HepG2 (cell line): ENCODE measurements at regions not wholly inside any gene's neighbourhood (a gene's known extent, or its start where the extent isn't known, plus 50 kb on each side); places are given as distances from the start of the nearest gene placed in this dataset.

Experiments
- ATAC-seq: fragments of 200-7000 bp; cut with Tn5 transposase; 3 replicates; pipeline ENCODE4 v1.9.1; 2020; ENCODE audit warnings: mild to moderate bottlenecking, moderate library complexity
- BruUV-seq: library from RNA; stranded (reverse); fragments of 400-500 nt; replicated peaks from 2 replicates; lab custom pipeline; 2021; lab: Mats Ljungman, UMichigan
- CTCF ChIA-PET: fragments of 300-600 bp; formaldehyde crosslinking; extraction: SDS; loops from one replicate; lab custom pipeline; 2021; ENCODE audit warnings: low total read pairs, inconsistent platforms, low intra/inter-chr PET ratio; lab: Yijun Ruan, JAX
- POLR2A ChIA-PET: fragments of 350-600 bp; sonication (Branson Sonifier 250); formaldehyde crosslinking; loops from one replicate; lab custom pipeline; 2020; ENCODE audit warnings: antibody characterized with exemption, inconsistent platforms; lab: Yijun Ruan, JAX
- DNase-seq: peaks from one replicate; pipeline ENCODE4 v3.0.0-alpha.2; 2015; ENCODE audit warnings: low spot score
- FAIRE-seq: peaks from 3 replicates; lab custom pipeline; 2011; peaks lifted over from hg19 to GRCh38; lab: Jason Lieb, UNC
- H2AFZ ChIP-seq: one replicate; pipeline ENCODE4 v1.6.1; 2011; ENCODE audit warnings: low read length, inconsistent platforms
- H3K27ac ChIP-seq: fragments of 300-600 bp; 3 replicates; pipeline ENCODE4 v1.8.0; 2011; ENCODE audit warnings: mixed run types, mild to moderate bottlenecking, mixed read lengths, low read length, inconsistent platforms; ENCODE audit not compliant: insufficient read depth; ENCODE audit errors: extremely low read length
- H3K27me3 ChIP-seq, 2 experiments: fragments of 200-600 bp in 1 of 2; 2 replicates in 1 of 2; 3 replicates in 1 of 2; pipeline versions ENCODE4 v1.6.0 to v1.8.0; 2011; ENCODE audit warnings: low read length in 2 of 2, mild to moderate bottlenecking in 2 of 2, moderate library complexity in 2 of 2, inconsistent platforms in 1 of 2; ENCODE audit not compliant: insufficient read depth in 2 of 2, control insufficient read depth in 1 of 2
- H3K36me3 ChIP-seq, 2 experiments: fragments of 200-600 bp in 1 of 2; replicated peaks in 1 of 2; 2 replicates in 1 of 2; 3 replicates in 1 of 2; pipeline versions ENCODE4 v1.5.1 to v1.8.0; 2011; ENCODE audit warnings: low read length in 2 of 2, inconsistent platforms in 1 of 2; ENCODE audit not compliant: insufficient read depth in 2 of 2, control insufficient read depth in 1 of 2
- H3K4me1 ChIP-seq: 2 replicates; pipeline ENCODE4 v1.5.1; 2012; ENCODE audit warnings: low read length, inconsistent platforms; ENCODE audit not compliant: insufficient read depth
- H3K4me2 ChIP-seq: 2 replicates; pipeline ENCODE4 v1.6.0; 2011; ENCODE audit warnings: low read depth, low read length, inconsistent platforms
- H3K4me3 ChIP-seq, 3 experiments: fragments of 200-600 bp in 1 of 3; sonication (generic), shearing (Covaris generic) in 1 of 3; replicated peaks in 1 of 3; 2 replicates each; pipeline ENCODE4 v1.5.1; 2011 to 2016; ENCODE audit warnings: low read length in 3 of 3, inconsistent platforms in 2 of 3, low read depth in 2 of 3, mild to moderate bottlenecking in 2 of 3, control low read depth in 1 of 3, mixed read lengths in 1 of 3; ENCODE audit not compliant: insufficient read depth in 1 of 3
- H3K79me2 ChIP-seq: one replicate; pipeline ENCODE4 v1.6.1; 2011; ENCODE audit warnings: low read length, inconsistent platforms; ENCODE audit not compliant: insufficient read depth
- H3K9ac ChIP-seq: 2 replicates; pipeline ENCODE4 v1.6.0; 2011; ENCODE audit warnings: mild to moderate bottlenecking, low read depth, low read length, inconsistent platforms; ENCODE audit not compliant: insufficient read depth
- H3K9me3 ChIP-seq: 2 replicates; pipeline ENCODE4 v1.5.1; 2012; ENCODE audit warnings: mild to moderate bottlenecking, low read length
- H4K20me1 ChIP-seq: 2 replicates; pipeline ENCODE4 v1.6.0; 2011; ENCODE audit warnings: inconsistent platforms, mild to moderate bottlenecking, low read length, moderate library complexity; ENCODE audit not compliant: insufficient read depth
- AKAP8 ChIP-seq: sonication (generic); formaldehyde crosslinking; IDR thresholded peaks from 2 replicates; pipeline ENCODE4 v1.5.1; 2020; ENCODE audit warnings: mild to moderate bottlenecking, missing genetic modification reagents
- ARNTL ChIP-seq: sonication (generic); formaldehyde crosslinking; IDR thresholded peaks from 2 replicates; pipeline ENCODE4 v1.4.0; 2020; ENCODE audit warnings: mild to moderate bottlenecking, missing genetic modification reagents
- CCAR2 ChIP-seq: fragments of 200-400 bp; formaldehyde crosslinking; optimal IDR thresholded peaks from 2 replicates; pipeline ENCODE3; 2018; ENCODE audit warnings: low read depth, mild to moderate bottlenecking, low read length, moderate library complexity
- ETV6 ChIP-seq: sonication (generic); formaldehyde crosslinking; conservative IDR thresholded peaks from 2 replicates; pipeline ENCODE4 v1.4.0; 2020; ENCODE audit warnings: missing genetic modification reagents
- KDM3A ChIP-seq: IDR thresholded peaks from 2 replicates; pipeline ENCODE4 v1.6.1; 2018; ENCODE audit warnings: low read depth, missing compliant biosample characterization
- KMT2A ChIP-seq: sonication (generic); formaldehyde crosslinking; IDR thresholded peaks from 2 replicates; pipeline ENCODE4 v1.4.0; 2020; ENCODE audit warnings: missing genetic modification reagents
- PAWR ChIP-seq: sonication (generic); formaldehyde crosslinking; IDR thresholded peaks from 2 replicates; pipeline ENCODE4 v1.4.0; 2020; ENCODE audit warnings: missing genetic modification reagents, mild to moderate bottlenecking, borderline replicate concordance
- RBFOX2 ChIP-seq: fragments of 200-400 bp; formaldehyde crosslinking; IDR thresholded peaks from 2 replicates; pipeline ENCODE4 v1.6.1; 2017; ENCODE audit warnings: low read depth, mild to moderate bottlenecking, low read length
- RNF2 ChIP-seq: fragments of 450-650 bp; conservative IDR thresholded peaks from 2 replicates; pipeline ENCODE4 v1.6.1; 2016; ENCODE audit warnings: low read depth
- SPEN ChIP-seq: sonication (generic); formaldehyde crosslinking; IDR thresholded peaks from 2 replicates; pipeline ENCODE4 v1.5.1; 2020; ENCODE audit warnings: low read depth, mild to moderate bottlenecking, missing genetic modification reagents
- SSRP1 ChIP-seq: IDR thresholded peaks from 2 replicates; pipeline ENCODE4 v1.6.1; 2016; ENCODE audit warnings: control low read depth
- YEATS2 ChIP-seq: sonication (generic); formaldehyde crosslinking; IDR thresholded peaks from 2 replicates; pipeline ENCODE4 v1.4.0; 2020; ENCODE audit warnings: missing genetic modification reagents, borderline replicate concordance
- ZNF775 ChIP-seq: sonication (generic); formaldehyde crosslinking; IDR thresholded peaks from 2 replicates; pipeline ENCODE4 v1.4.0; 2020; ENCODE audit warnings: missing genetic modification reagents, mild to moderate bottlenecking, moderate library complexity, borderline replicate concordance
- ZSCAN29 ChIP-seq: sonication (generic); formaldehyde crosslinking; conservative IDR thresholded peaks from 2 replicates; pipeline ENCODE4 v1.4.0; 2020; ENCODE audit warnings: mild to moderate bottlenecking, missing genetic modification reagents
- WGBS: methylation state at CpG from one replicate; pipeline ENCODE4 v1.1.6; 2017; ENCODE audit warnings: low lambda C conversion rate; 5-methylcytosine and 5-hydroxymethylcytosine counted together
- in situ Hi-C: cut with HindIII; loops from 2 replicates; pipeline ENCODE4 v1.10.0; 2017; ENCODE audit warnings: low pct_unique_long_range_greater_than_20kb; ENCODE audit not compliant: extremely low pct_ligation_motif_present
- intact Hi-C: fragments of 100-400 bp; cut with micrococcal nuclease; formaldehyde crosslinking; loops from one replicate; pipeline ENCODE4 v1.10.0; 2022; ENCODE audit not compliant: unreplicated experiment
- TF ChIP-seq, protein P1 (sequence below): sonication (generic); formaldehyde crosslinking; IDR thresholded peaks from 2 replicates; pipeline ENCODE4 v1.5.0; 2020; ENCODE audit warnings: mild to moderate bottlenecking, missing genetic modification reagents, borderline replicate concordance
- TF ChIP-seq, protein P2 (sequence below): sonication (generic); formaldehyde crosslinking; IDR thresholded peaks from 2 replicates; pipeline ENCODE4 v1.4.0; 2020; ENCODE audit warnings: mild to moderate bottlenecking, missing genetic modification reagents

DNA sequence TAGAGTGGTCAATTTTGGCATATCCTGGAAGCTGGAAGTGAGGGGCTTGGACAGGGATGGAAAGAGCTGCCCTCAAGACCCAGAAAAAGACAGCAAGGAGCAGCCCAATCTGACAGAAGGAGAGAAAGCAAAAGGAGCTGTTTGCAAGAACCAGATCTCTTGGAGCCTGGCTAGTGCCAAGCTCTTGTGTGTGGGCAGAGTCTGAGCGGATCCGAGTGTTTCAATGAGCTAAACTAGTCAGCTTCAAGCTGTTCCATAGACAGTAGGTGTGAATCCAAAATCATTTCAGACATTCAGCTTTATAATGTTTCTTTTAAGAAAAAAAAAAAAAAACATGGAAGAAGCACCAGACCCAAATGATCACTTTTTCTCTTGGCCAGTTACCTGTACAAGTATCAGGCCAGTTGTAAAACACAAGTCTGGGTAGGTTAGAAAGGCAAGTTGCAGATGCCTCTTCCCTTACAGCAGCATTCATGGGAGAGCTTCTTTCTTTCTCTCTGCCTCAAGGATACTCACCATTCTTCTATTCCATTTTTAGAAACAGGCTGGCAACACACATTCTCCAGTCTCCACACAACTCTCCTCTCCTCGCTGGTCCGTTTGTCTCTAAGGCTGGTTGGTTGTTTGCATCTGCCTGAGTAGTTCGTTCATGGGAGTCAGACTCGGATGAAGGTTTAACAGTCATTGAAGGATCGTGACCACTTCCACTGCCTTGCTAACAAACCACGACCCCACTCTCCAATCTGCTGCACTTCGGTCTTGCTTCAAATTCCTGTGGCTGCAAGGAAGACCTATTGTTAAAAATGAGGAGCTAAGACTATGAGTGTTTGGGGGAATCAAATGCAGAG lies 105.2 kb upstream of the GATB start:
- no peaks in the 10 kb centered on the region for H3K36me3 ChIP-seq
- CTCF ChIA-PET, result no interaction called here
- no peaks in the 10 kb centered on the region for H4K20me1 ChIP-seq
- H3K9ac ChIP-seq, result no peak overlapping the region
- no TSS peak for BruUV-seq
- no peaks in the 10 kb centered on the region for H3K79me2 ChIP-seq
- H3K9me3 ChIP-seq, result no peaks in the 10 kb centered on the region; the same call in 1 of the 2 replicates
- in situ Hi-C loops (no loop called here), intact Hi-C loops (no loop called here)
- no peak overlapping the region for H3K4me3 ChIP-seq
- under 1% methylated on average over 9 of the region's 9 CpGs for WGBS
- TF ChIP-seq, protein P1, sequence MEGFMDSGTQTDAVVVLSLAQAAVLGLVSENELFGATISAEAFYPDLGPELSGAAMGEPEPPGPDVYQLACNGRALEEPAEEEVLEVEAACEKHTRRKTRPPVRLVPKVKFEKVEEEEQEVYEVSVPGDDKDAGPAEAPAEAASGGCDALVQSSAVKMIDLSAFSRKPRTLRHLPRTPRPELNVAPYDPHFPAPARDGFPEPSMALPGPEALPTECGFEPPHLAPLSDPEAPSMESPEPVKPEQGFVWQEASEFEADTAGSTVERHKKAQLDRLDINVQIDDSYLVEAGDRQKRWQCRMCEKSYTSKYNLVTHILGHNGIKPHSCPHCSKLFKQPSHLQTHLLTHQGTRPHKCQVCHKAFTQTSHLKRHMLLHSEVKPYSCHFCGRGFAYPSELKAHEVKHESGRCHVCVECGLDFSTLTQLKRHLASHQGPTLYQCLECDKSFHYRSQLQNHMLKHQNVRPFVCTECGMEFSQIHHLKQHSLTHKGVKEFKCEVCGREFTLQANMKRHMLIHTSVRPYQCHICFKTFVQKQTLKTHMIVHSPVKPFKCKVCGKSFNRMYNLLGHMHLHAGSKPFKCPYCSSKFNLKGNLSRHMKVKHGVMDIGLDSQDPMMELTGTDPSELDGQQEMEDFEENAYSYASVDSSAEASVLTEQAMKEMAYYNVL, result no peak
- TF ChIP-seq RNF2, result no peak
- TF ChIP-seq KDM3A, result no peak
- no peak for ATAC-seq
- no peak overlapping the region for H2AFZ ChIP-seq
- POLR2A ChIA-PET, result no interaction called here
- no peak overlapping the region for H3K4me2 ChIP-seq
- no peak overlapping the region for H3K27ac ChIP-seq
- DNase-seq, result no peak
- no peaks in the 10 kb centered on the region for H3K4me1 ChIP-seq
- no peak for FAIRE-seq
- H3K27me3 ChIP-seq, result peaks cover 4 to 11% of the 10 kb centered on the region in 2 experiments; a peak in 2 of 5 replicates

DNA sequence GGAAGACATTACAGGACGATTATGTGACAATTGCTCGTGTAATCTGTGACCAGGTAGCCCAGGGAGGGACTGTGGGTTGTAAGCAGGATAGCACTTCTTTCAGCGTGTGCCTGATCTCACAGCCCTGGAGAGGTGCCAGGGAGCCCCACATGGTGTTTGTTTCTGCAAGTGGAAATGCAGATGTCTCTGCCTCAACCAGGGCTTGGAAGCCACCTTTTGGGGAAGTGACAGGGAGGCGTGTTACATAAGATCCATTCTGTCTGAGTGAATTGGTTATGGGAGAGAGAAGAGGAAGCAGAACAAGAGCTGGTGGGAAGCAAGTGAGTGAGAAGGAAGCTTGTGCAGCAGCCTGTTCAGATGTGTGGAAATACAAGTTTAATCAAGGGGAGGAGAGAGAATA lies 104.5 kb upstream of the GATB start:
- in situ Hi-C loops, result no loop called here
- H3K27me3 ChIP-seq, result peaks cover 2 to 17% of the 10 kb centered on the region in 2 experiments; a peak in 2 of 5 replicates
- TF ChIP-seq PAWR (CRISPR knock-in tag) (no peak), AKAP8 (CRISPR knock-in tag) (no peak), CCAR2 (no peak), ARNTL (CRISPR knock-in tag) (no peak), ZNF775 (CRISPR knock-in tag) (no peak), YEATS2 (CRISPR knock-in tag) (no peak), SPEN (no peak), RBFOX2 (no peak), ETV6 (CRISPR knock-in tag) (no peak), ZSCAN29 (CRISPR knock-in tag) (no peak), SSRP1 (CRISPR knock-in tag) (no peak), KMT2A (CRISPR knock-in tag) (no peak)
- TF ChIP-seq, protein P2, sequence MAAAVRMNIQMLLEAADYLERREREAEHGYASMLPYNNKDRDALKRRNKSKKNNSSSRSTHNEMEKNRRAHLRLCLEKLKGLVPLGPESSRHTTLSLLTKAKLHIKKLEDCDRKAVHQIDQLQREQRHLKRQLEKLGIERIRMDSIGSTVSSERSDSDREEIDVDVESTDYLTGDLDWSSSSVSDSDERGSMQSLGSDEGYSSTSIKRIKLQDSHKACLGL, result no peak
- no peak overlapping the region for H2AFZ ChIP-seq
- no peaks in the 10 kb centered on the region for H3K79me2 ChIP-seq
- no peaks in the 10 kb centered on the region for H3K36me3 ChIP-seq
- intact Hi-C loops, result no loop called here
- H3K9me3 ChIP-seq, result no peaks in the 10 kb centered on the region; the same call in 1 of the 2 replicates
- WGBS, result 0% methylated on average over 4 of the region's 4 CpGs
- BruUV-seq, result no TSS peak
- DNase-seq, result no peak
- H4K20me1 ChIP-seq, result no peaks in the 10 kb centered on the region
- no peak overlapping the region for H3K27ac ChIP-seq
- ChIA-PET POLR2A (no interaction called here), CTCF (no interaction called here)
- H3K4me3 ChIP-seq, result no peak overlapping the region
- FAIRE-seq, result no peak
- H3K4me2 ChIP-seq, result no peak overlapping the region
- H3K9ac ChIP-seq, result no peak overlapping the region
- no peaks in the 10 kb centered on the region for H3K4me1 ChIP-seq
- no peak for ATAC-seq
